Activated CD4-positive, alpha-beta T cell treated with anti-CD3 and anti-CD28 coated beads, Interleukin-10, Interleukin-2, amounts not matched to agents 100 ng/mL and 50 ng/mL, durations not matched to agents 16 hours and 8 hours (primary cell): ENCODE measurements at regions not wholly inside any gene's neighbourhood (a gene's known extent, or its start where the extent isn't known, plus 50 kb on each side); places are given as distances from the start of the nearest gene placed in this dataset.
"Not testable (repeated sequence)": the region's sequence is repeated elsewhere in the genome, so short reads cannot be mapped to it uniquely, and the experiment has no call there.

Experiments used
- DNase-seq: peaks from one replicate; pipeline ENCODE4 v3.0.0-alpha.2; 2020

- DNase-seq: no peak
Measured at GRCh38 chr14:101616202-101616601, 54.9 kb downstream of the DIO3 start.

DNA sequence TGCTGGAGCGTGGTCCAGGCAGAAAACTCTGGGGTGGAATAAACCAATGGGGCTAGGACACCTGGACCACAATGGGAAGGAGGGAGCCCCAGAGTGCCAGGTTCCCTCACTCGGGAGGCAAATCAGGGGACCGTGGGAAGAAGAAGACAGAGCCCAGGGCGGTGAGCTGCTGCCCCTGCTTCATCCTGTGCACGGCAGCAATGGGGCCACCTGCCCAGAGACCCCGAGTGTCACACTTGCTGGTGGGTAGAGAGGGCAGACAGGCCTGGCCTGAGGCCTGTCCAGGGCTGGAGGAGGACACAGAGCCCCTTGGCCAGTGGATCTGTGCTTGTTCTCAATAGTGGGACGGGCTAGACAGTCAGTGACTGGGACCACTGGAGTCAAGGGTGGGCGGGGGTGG is 58.2 kb downstream of the DIO3 start:
- DNase-seq: no peak

DNA sequence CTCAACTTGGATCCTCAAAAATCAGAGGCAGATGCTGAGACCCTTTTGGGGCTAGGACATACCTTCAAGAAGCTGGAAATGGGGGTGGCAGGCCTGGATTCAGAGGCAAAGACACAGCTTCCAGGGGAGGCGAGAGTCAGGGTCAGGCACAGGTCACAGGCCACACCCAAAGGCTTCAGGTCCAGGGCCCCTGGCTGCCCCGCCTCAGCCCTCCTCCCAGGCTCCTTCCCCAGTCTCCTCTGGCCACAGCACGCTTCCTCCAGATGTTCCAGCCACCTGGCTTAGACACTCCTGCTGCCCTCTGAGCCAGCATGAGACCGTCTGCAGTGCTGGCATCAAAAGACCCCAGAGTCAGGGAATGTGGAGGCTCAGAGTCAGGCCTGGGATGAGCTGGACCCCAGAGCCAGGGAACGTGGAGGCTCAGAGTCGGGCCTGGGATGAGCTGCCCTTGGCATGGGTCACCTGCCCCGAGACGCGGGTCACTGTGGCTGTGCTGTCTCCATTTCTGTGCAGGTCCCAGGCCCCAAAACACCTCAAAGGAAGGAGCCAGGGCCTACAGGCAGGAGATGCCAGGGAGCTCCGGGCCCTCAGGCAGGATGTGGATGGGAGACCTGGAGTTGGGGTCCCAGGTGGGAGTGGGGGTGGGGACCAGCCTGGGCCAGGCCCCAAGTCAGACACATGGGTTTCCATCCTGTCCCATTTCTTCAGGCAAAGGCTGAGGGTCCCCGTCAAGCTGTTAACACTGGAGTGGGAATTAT is 58.9 kb downstream of the DIO3 start:
- no peak for DNase-seq

DNA sequence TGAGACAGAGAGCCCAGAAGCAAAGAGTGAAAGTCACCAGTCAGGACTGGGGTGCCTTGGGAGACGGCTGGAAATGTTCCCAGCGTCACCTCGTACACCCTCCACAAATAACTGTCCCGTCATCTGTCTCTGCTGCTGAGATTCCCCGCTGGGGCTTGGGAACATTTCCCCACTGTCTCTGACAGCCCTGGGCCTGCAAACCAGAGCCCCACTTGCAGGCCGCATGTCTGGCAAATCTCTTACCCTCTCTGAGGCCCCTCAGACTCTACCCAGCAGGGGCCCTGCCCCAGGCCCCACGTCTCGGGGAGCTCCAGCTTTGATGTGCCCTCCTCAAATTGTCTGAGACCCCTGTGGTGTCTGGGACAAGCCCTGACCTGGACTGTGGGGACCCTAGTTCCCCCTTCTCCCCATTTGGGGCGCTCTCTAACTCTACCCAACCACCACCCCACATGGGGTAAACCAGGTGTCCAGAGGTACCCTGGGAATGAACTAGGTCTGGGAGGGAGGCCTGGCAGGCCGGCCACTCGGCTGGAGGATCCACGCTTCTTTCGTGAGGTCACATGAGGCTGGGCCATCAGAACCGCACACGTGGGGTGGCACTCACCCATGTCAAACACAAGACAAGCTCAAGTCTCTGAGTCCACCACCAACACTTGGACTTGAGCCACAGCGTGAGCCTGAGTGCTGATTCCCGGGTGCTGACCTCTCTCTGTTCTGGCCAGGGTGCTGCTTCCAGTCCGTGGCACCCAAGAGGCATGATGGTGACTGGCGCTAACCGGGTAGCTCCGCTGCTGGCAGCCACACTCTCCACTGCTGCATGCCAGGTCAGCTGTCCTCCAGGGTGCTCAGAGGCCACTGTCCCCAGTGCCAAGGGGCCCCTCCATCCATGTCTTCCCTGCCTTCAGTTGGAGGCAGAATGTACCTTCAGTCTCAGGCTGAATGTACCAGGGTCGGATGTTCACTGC is 59.8 kb downstream of the DIO3 start:
- no peak for DNase-seq

- no peak for DNase-seq
Measured at GRCh38 chr14:101622251-101623076, 61.2 kb downstream of the DIO3 start.

DNA sequence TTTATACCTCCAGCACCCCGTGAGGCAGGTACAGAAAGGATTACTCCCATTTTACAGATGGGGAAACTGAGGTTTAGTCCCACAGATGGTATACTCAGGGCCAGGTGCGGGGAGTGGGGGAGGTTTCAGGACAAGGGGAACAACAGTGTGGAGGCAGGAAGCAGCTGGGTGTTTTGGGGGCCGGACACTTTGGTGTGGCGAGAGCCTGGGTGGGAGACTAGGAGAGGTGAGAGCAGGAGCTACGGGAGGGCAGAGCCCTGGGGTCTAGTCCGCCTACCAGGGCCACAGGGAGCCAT is 61.7 kb downstream of the DIO3 start:
- DNase-seq: no peak

GRCh38 chr14:101623685-101624444 is 62.6 kb downstream of the DIO3 start:
- DNase-seq: no peak

DNA sequence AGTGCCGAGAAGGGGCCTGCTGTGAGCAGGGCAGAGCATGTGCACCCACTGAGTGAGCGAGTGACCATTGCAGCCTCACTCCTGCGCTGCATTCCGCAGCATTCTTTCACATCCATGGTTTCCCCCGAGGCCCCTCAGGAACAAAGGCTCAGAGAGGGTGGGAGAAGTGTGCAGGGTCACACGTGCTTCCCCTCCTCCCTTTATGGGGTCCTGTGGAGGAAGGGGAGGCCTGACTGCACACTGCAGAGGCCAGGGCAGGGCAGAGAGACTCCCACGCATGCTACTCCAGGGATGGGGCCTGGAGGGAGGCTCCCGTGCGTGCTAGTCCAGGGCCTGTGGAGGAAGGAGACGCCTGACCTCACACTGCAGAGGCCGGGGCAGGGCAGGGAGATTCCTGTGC is 63.2 kb downstream of the DIO3 start:
- DNase-seq: no peak

DNA sequence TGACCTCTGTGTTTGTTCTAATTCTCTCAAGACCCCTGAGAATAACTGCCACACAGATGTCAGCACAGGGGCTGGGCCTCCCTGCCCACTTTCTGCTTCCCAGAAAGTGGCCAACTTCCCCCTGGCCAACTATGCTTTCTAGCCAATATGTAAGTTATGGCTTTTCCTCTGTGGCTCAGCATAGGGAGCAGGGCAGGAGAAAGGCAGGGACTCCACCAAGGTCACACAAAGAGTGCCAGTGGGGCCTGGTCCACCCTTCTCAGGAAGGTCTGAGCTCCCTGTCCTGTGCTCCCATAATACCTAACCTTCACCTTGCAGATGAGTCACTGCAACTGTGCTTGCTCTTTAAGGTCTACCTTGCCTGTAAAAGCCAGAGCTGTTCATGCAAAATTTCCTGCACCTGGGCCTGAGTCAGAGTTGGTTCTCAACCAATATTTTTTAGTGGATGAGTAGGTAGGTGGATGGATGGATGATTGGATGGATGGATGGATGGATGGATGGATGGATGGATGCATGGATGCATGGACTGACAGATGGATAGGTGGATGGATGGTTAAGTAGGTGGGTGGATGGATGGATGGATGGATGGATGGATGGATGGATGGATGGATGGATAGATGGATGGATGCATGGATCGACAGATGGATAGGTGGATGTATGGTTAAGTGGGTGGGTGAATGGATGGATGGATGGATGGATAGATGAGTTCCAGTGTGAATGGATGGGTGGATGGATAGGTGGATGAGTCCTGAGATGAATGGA is 64.2 kb downstream of the DIO3 start:
- no peak for DNase-seq

DNA sequence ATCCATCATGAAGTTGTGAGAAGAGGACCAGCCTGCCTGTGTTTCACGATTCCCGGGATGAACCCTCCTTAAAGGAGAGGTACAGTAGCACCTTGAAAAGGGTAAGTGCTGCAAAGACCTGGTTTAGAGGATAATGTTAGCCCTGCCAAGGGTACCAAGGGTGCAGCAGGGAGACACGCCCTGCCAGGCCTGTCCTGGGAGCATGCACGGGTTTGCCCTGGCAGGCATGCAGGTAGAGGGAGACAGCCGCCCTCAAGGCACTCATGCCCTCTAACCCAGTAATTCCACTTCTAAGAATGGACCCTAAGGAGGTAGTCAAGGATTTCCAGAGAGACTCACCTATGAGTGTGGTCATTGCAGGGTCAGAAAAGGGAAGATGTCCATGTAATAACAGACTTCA is 65.0 kb downstream of the DIO3 start:
- no peak for DNase-seq

- DNase-seq: no peak
Measured at GRCh38 chr14:101627915-101628262, 66.6 kb downstream of the DIO3 start.

- DNase-seq: peak; percentile 77
Measured at GRCh38 chr14:101628471-101628966, 67.2 kb downstream of the DIO3 start.

DNA sequence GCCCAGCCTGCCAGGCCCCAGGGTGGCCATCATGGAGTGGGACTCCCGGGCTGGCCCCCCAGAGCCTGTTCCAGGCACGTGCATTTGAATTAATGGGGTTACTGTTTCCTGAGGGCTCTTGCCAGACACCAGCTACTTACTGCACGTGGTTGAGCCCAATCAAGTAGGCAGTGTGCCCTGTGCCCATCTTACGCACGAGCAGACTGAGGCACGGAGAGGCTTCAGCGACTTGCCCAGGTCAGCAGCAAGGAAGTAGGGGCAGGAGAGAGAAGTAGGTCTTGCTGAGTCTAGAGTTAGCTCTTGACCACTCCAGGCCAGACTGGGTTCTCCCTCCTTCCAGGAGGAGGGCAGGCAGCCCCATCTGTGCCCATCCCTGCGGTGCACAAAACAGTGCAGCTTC is 67.7 kb downstream of the DIO3 start:
- DNase-seq: no peak

DNA sequence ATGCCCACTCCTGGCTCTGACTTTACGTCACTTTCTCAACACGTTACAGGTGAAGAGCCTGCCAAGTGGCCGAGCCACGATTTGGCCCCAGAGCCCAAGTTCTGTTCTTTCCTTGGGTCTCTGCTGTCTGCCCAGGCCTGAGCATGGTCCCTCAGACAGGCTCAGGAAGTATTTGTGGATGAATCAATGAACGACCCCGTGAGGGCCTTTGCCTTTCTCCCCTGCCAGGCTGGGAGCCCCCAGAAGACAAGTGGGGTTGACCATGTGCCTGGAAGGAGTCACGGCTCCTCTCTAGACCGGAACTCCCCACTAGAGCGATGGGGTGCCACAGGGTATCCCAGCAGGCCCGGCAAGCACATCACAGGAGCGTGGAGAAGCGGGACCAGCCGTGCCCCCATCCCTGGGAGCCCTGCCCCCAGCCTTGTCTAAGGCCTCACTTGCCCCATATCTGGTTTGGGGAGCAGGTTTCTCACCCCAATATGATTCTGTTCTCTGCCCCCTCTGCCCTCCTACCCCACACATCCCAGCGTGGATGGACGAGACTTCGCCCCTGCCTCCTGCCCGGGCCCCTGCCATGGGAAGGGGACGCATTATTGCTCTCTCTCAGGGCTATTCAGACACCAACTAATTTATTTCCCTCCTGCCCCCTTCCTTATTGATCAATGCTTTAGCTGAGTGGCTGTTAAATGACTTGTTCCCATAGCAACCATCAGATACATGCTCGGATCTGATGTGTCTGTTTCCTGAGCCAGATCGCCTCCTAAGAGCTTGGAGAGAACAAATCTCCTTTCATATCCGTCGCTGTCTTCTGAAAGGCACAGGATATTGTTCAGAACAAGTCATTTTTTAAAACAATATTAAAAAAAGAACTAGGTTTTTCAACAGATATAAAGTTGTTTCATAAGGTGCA is 69.0 kb downstream of the DIO3 start:
- no peak for DNase-seq

DNA sequence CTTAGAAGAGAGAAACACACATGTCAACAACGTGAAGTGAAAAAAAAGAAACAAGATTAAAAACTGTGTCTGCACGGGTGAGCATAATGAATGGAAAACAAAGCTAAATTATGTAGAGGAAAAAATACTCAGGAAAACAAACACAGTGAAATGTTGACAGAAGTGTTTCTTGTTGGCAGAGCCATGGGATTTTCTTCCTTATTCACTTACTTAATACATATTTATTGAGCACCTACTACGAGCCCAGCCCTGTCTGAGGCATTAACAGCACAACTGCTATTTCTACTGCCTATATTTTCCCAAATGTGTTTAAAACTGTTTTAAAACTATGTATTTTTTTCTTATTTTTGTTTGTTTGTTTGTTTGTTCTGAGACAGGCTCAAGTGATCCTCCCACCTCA is 69.9 kb downstream of the DIO3 start:
- no peak for DNase-seq

DNA sequence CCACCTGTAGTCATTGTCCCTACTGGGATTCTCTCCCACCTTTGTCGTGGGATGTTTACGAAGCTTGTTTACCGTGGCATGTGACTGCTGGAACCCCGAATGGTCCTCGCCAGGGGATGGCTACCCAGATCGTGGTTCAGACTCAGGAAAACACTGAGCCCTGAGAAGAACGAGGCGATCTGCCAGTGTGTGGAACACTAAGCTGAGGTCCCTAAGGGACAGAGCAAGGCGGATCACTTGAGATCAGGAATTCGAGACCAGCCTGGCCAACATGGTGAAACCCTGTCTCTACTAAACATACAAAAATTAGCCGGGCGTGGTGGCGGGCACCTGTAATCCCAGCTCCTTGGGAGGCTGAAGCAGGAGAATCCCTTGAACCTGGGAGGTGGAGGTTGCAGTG is 70.7 kb downstream of the DIO3 start:
- DNase-seq: not testable (repeated sequence)

DNA sequence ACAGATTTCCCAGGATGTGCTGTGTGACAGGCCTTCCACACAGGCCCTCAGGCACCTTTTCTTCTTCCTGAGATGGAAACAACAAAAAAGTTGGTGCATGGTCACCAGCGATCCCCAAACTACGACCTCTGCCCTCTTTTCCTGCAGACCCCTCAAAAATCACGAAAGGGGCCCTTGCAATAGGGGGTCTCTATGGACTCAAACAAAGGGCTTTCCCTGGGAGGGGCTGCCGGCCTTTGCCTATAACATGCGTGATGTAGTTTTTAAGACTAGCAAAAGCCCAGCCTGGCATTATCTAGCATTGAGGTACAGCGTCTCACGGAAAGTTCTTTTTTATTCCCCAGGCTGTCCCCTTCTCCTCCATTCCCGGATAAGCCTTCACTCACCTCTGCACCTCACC is 71.2 kb downstream of the DIO3 start:
- no peak for DNase-seq

DNA sequence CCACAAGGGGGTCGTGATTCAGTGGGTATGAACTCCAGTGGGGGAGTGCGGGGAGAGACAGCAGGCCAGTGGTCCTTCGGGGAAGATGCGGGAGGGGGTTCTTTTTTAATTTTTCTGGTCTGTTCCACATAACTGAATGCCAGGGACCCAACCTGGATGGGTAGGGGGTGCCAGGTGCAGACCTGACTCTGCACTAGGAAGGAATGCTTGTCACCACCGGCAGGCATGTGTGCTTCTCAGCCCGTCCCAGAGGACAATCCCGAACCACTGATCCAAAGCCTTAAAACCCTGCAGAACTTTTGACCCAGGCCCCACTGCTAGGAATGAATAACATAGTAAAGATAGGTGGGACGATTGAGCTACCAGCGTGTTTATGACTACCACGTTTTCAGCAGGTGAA is 72.0 kb downstream of the DIO3 start:
- no peak for DNase-seq

- no peak for DNase-seq
Measured at GRCh38 chr14:101634202-101634849, 73.0 kb downstream of the DIO3 start.
